D721Med (cell line): ENCODE measurements at regions not wholly inside any gene's neighbourhood (a gene's known extent, or its start where the extent isn't known, plus 50 kb on each side); places are given as distances from the start of the nearest gene placed in this dataset.
A peak's percentile ranks its signal among the peaks of the same experiment; 100 is the strongest.

Experiments
- DNase-seq: peaks from one replicate; pipeline ENCODE4 v3.0.0; 2011; ENCODE audit warnings: low spot score; ENCODE audit not compliant: insufficient read length
- FAIRE-seq: peaks from 2 replicates; lab custom pipeline; 2011; peaks lifted over from hg19 to GRCh38; lab: Jason Lieb, UNC
- TF ChIP-seq, protein P1 (sequence below): IDR thresholded peaks from 2 replicates; pipeline ENCODE4 v1.5.1; 2012; ENCODE audit warnings: mild to moderate bottlenecking, control low read depth; ENCODE audit not compliant: insufficient read depth; ENCODE audit errors: missing control alignments

- no peak for FAIRE-seq
- no peak for DNase-seq
- TF ChIP-seq, protein P1, sequence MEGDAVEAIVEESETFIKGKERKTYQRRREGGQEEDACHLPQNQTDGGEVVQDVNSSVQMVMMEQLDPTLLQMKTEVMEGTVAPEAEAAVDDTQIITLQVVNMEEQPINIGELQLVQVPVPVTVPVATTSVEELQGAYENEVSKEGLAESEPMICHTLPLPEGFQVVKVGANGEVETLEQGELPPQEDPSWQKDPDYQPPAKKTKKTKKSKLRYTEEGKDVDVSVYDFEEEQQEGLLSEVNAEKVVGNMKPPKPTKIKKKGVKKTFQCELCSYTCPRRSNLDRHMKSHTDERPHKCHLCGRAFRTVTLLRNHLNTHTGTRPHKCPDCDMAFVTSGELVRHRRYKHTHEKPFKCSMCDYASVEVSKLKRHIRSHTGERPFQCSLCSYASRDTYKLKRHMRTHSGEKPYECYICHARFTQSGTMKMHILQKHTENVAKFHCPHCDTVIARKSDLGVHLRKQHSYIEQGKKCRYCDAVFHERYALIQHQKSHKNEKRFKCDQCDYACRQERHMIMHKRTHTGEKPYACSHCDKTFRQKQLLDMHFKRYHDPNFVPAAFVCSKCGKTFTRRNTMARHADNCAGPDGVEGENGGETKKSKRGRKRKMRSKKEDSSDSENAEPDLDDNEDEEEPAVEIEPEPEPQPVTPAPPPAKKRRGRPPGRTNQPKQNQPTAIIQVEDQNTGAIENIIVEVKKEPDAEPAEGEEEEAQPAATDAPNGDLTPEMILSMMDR = no peak
Observed at GRCh38 chr12:79522257-79522988, 168.3 kb downstream of the PAWR start.

DNA sequence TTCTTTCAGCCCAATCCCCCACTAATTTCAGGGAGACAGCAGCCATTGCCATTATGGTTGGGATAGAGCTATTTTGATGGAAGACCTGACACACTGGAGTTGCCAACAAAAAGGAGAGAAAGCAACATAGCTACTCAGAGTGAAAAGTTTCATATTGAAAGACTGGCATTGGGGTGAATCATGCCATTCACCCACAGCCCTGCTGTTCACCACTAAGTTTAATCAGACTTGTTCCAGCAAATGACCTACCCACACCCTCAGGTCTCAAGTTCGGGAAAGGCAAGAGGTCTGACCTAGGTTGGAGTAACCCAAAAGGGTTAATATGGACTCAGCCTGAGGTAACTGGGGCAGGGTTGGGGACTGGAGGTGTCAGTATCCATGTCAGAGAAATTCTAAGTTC lies 169.2 kb downstream of the PAWR start:
- DNase-seq = no peak
- TF ChIP-seq, protein P1 = no peak
- FAIRE-seq = no peak

DNA sequence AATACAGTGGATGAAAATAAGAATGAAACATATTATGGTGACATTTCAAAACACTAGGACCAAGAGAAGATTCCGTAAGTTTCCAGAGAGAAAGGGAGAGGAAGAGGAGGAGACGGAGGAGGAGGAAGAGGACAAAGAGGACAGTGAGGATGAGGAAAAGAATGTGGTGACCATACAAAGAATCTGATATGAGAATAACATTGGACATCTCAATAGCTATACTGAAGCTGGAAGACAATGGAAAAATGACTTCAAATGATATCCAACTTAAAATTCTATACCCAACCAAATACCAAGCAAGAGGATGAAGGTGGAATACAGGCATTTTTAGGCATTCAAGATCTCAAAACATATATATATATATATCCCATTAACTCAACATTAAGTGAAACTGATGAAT lies 173.4 kb downstream of the PAWR start:
- no peak for DNase-seq
- no peak for FAIRE-seq
- TF ChIP-seq, protein P1 = no peak

DNA sequence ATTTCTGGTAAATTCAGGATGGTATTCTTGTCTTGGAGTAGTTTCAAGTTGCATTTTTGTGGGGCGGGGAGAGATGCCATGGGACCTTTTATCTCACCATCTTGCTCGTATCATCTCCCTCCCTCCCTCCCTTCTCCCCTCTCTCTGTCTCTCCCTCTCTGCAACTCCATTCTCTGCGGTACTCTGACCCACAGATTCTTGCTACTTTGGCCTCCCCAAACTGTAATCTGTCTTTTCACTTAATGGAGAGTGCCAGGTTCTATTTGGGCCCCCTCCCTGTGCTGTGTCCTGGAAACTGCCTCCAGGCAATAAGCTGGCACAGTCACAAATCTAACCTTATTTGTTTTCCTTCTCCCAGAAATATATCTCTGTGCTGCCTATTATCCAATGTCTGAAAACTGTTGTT lies 175.2 kb downstream of the PAWR start:
- FAIRE-seq (no peak), DNase-seq (no peak)
- TF ChIP-seq, protein P1 = no peak

- FAIRE-seq = no peak
- DNase-seq = no peak
- TF ChIP-seq, protein P1 = no peak
Observed at GRCh38 chr12:79514730-79515529, 175.8 kb downstream of the PAWR start.

DNA sequence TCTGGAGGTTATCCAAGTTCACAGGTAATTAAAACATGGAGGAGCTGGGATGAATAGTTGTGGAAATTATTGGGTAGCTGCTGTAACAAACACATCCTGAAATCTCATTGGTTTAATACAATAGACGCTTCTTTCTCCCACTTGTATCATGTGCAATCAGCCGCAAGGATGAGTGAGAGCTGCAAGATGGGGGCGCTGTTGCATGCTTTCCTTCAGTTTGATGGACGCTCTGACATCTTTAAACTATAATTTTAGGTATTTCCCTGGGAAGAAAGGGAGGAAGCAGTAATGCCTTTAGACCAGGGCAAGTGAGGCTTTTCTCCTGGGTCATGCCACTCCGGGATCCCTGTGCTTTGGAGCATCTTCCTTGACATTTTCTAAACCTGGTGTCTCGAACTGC lies 178.7 kb downstream of the PAWR start:
- DNase-seq = no peak
- FAIRE-seq = no peak
- TF ChIP-seq, protein P1 = peak; percentile 9

DNA sequence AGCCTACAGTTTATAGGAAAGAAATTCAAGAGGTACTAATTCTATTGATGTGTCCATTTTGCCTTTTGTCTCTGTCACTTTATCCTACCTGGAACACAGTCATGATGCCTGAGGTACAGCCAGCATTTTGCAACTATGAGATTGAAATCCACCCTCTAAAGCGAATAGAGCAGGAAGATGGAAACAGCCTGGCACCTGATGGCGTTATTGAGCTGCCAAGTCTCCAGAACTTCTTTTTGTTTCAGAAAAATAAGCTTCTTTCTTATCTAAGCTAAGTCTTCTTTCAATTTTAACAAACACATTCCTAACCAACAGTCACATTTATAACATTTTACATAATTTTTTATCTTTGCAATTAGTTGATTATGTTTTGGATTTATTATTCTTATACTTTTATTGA lies 182.1 kb downstream of the PAWR start:
- TF ChIP-seq, protein P1 = peak; percentile 22
- DNase-seq (no peak), FAIRE-seq (no peak)
